Glomerular visceral epithelial cell (primary cell): ENCODE measurements at regions not wholly inside any gene's neighbourhood (a gene's known extent, or its start where the extent isn't known, plus 50 kb on each side); places are given as distances from the start of the nearest gene placed in this dataset.

ENCODE experiments used
- DNase-seq: peaks from one replicate; pipeline ENCODE4 v3.0.0-alpha.2; 2016; ENCODE audit errors: extremely low spot score

GRCh38 chrX:26026179-26026578 is 112.0 kb upstream of the MAGEB18 start:
- no peak for DNase-seq

DNA sequence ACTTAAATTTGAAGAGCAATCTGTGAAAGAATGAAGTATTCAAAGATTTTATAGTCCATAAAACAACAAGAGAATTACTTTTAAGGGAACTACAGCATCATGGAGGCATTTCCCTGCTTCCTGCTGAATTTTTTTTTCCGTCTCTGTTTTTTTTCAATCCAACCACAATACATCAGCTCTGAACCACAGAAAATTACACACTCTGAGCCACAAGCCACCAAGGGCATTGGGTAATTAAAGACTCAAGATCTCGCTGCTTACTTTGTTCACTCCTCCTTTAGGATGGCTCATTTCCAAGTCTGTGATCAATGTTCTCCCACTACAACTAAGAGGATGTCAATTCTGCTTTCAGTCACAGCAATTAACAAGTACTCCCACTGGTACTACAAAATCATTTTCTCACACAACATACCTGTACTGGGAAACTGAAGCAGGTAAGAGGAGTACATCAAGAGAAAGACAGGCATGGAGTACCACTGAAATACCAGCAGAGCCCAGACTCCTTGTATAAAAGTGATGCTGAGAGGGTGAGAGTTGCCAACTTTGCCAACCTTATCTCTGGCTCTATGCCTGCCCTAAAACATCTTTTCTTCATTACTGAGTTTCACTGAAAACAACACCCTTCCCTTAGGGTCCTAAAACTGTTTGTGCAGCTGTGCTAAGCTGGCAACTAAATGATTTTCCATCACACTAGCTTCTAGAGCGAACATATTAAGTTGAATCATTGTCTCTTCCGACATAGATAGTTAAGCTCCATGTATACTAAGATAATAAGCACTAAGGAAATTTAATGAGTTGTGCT is 105.8 kb upstream of the MAGEB18 start:
- peak; percentile 24 for DNase-seq

DNA sequence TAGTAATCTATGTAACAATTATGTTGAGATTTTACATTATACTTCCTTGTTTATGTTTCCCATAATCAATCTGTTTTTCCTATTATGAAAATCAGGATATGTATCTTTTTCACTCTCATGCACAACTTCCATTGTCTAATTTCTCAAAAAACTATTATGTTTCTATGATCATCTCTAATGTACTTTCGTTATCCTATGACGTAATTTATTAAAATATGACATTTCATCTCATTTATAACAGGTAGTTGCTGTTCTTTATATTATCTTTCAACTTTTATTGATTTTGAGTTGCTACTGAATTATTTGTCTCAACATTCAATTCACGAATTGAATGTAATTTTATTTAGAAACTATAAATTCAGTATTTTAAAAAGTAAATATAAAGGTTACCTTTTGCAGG is 100.8 kb upstream of the MAGEB18 start:
- no peak for DNase-seq

GRCh38 chrX:26050099-26050498 is 88.0 kb upstream of the MAGEB18 start:
- DNase-seq, result no peak

- DNase-seq, result no peak
Measured at GRCh38 chrX:26070882-26071281, 67.3 kb upstream of the MAGEB18 start.

DNA sequence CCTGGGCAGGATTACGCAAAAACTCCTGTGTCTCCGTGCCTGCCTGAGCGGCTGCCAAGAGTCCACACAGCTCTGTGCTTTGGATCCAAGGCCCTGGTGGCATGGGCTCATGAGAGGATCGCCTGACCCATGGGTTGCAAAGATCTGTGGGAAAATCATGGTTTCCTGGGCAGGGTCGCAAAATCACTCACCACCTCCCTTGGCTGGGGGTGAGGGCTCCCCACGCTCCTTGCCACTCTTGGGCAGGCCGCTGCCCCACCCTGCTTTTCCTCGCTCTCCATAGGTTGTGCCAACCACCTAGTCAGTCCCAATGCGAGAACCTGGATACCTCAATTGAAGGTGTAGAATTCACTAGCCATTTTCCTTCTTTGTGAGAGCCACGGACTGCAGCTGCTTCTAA is 66.5 kb upstream of the MAGEB18 start:
- no peak for DNase-seq

- DNase-seq, result no peak
Measured at GRCh38 chrX:26083093-26083492, 55.0 kb upstream of the MAGEB18 start.
